ENCODE measurements at regions not wholly inside any gene's neighbourhood (a gene's known extent, or its start where the extent isn't known, plus 50 kb on each side); places are given as distances from the start of the nearest gene placed in this dataset.

- TF ChIP-seq CTCF (conservative IDR thresholded peaks at IDR 0.05; ENCODE audit: low read depth in 2 of 2) = no peak
- TF ChIP-seq REST (IDR thresholded peaks at IDR 0.05; ENCODE audit: unreplicated experiment) = no peak
- no peak for TF ChIP-seq EZH2phosphoT487 (IDR thresholded peaks at IDR 0.05; ENCODE audit: unreplicated experiment)
- no peak for TF ChIP-seq EZH2 (IDR thresholded peaks at IDR 0.05; ENCODE audit: low read depth, unreplicated experiment)
- TF ChIP-seq POLR2AphosphoS5 (IDR thresholded peaks at IDR 0.05; ENCODE audit: low read depth) = no peak
- no peak for TF ChIP-seq JUNB (IDR thresholded peaks at IDR 0.05; ENCODE audit: unreplicated experiment)
- TF ChIP-seq CREB1 (CRISPR knock-in tag; IDR thresholded peaks at IDR 0.05; ENCODE audit: low read depth) = no peak
- TF ChIP-seq ETS1 (IDR thresholded peaks at IDR 0.05) = no peak
- TF ChIP-seq ZNF331 (CRISPR knock-in tag; IDR thresholded peaks at IDR 0.05; ENCODE audit: low read depth) = no peak
- TF ChIP-seq ZNF114 (CRISPR knock-in tag; IDR thresholded peaks at IDR 0.05) = no peak
- no peak for TF ChIP-seq NANOG (IDR thresholded peaks at IDR 0.05; ENCODE audit: borderline replicate concordance)
- no peak for TF ChIP-seq STAT1 (IDR thresholded peaks at IDR 0.05; ENCODE audit: unreplicated experiment)
- TF ChIP-seq ZNF462 (CRISPR knock-in tag; IDR thresholded peaks at IDR 0.05) = no peak
Measured at GRCh38 chr11:115767883-115768282, 263.7 kb upstream of the CADM1 start.
